ENCODE measurements at regions not wholly inside any gene's neighbourhood (a gene's known extent, or its start where the extent isn't known, plus 50 kb on each side); places are given as distances from the start of the nearest gene placed in this dataset.
"Not testable (repeated sequence)": the region's sequence is repeated elsewhere in the genome, so short reads cannot be mapped to it uniquely, and the experiment has no call there.

DNA sequence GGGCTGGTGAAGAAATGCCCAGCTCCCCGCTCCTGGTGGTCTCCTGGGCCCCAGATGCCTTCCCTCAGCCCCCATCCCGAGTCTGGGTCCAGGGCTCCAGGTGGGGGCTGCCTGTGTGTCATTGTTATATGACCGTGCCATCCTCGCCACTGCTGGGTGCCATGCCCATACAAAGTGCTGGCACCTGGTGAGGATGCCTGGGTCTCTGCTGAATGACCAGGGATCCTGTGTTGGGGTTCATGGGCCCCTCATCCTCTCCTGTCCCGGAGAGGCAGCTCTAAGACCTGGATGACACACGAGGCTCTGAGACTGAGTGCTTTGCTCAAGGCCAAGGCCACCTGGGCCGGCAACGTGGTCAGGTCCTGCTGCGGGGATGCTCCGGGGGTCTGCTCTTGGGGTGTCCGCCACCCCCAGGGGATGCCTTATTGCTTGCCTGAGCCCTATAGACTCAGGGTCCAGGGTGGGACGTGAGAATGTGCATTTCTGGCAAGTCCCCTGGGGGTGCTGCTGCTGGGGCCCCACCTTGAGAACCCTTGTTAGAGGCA lies 206.9 kb downstream of the LAT start:
- not testable (repeated sequence) for TF ChIP-seq CTCF, POLR2A (IDR thresholded peaks at IDR 0.05)

Measured in thyroid gland (tissue), 4 donors.